HepG2 (cell line): ENCODE measurements at regions not wholly inside any gene's neighbourhood (a gene's known extent, or its start where the extent isn't known, plus 50 kb on each side); places are given as distances from the start of the nearest gene placed in this dataset.

Source experiments
- ATAC-seq: fragments of 200-7000 bp; cut with Tn5 transposase; 3 replicates; pipeline ENCODE4 v1.9.1; 2020; ENCODE audit warnings: mild to moderate bottlenecking, moderate library complexity
- BruUV-seq: library from RNA; stranded (reverse); fragments of 400-500 nt; replicated peaks from 2 replicates; lab custom pipeline; 2021; lab: Mats Ljungman, UMichigan
- CTCF ChIA-PET: fragments of 300-600 bp; formaldehyde crosslinking; extraction: SDS; loops from one replicate; lab custom pipeline; 2021; ENCODE audit warnings: low total read pairs, inconsistent platforms, low intra/inter-chr PET ratio; lab: Yijun Ruan, JAX
- POLR2A ChIA-PET: fragments of 350-600 bp; sonication (Branson Sonifier 250); formaldehyde crosslinking; loops from one replicate; lab custom pipeline; 2020; ENCODE audit warnings: antibody characterized with exemption, inconsistent platforms; lab: Yijun Ruan, JAX
- DNase-seq: peaks from one replicate; pipeline ENCODE4 v3.0.0-alpha.2; 2015; ENCODE audit warnings: low spot score
- FAIRE-seq: peaks from 3 replicates; lab custom pipeline; 2011; peaks lifted over from hg19 to GRCh38; lab: Jason Lieb, UNC
- H2AFZ ChIP-seq: one replicate; pipeline ENCODE4 v1.6.1; 2011; ENCODE audit warnings: low read length, inconsistent platforms
- H3K27ac ChIP-seq: fragments of 300-600 bp; 3 replicates; pipeline ENCODE4 v1.8.0; 2011; ENCODE audit warnings: mixed run types, mild to moderate bottlenecking, mixed read lengths, low read length, inconsistent platforms; ENCODE audit not compliant: insufficient read depth; ENCODE audit errors: extremely low read length
- H3K27me3 ChIP-seq, 2 experiments: fragments of 200-600 bp in 1 of 2; 2 replicates in 1 of 2; 3 replicates in 1 of 2; pipeline versions ENCODE4 v1.6.0 to v1.8.0; 2011; ENCODE audit warnings: low read length in 2 of 2, mild to moderate bottlenecking in 2 of 2, moderate library complexity in 2 of 2, inconsistent platforms in 1 of 2; ENCODE audit not compliant: insufficient read depth in 2 of 2, control insufficient read depth in 1 of 2
- H3K36me3 ChIP-seq, 2 experiments: fragments of 200-600 bp in 1 of 2; replicated peaks in 1 of 2; 2 replicates in 1 of 2; 3 replicates in 1 of 2; pipeline versions ENCODE4 v1.5.1 to v1.8.0; 2011; ENCODE audit warnings: low read length in 2 of 2, inconsistent platforms in 1 of 2; ENCODE audit not compliant: insufficient read depth in 2 of 2, control insufficient read depth in 1 of 2
- H3K4me1 ChIP-seq: 2 replicates; pipeline ENCODE4 v1.5.1; 2012; ENCODE audit warnings: low read length, inconsistent platforms; ENCODE audit not compliant: insufficient read depth
- H3K4me2 ChIP-seq: 2 replicates; pipeline ENCODE4 v1.6.0; 2011; ENCODE audit warnings: low read depth, low read length, inconsistent platforms
- H3K4me3 ChIP-seq, 3 experiments: fragments of 200-600 bp in 1 of 3; sonication (generic), shearing (Covaris generic) in 1 of 3; replicated peaks in 1 of 3; 2 replicates each; pipeline ENCODE4 v1.5.1; 2011 to 2016; ENCODE audit warnings: low read length in 3 of 3, inconsistent platforms in 2 of 3, low read depth in 2 of 3, mild to moderate bottlenecking in 2 of 3, control low read depth in 1 of 3, mixed read lengths in 1 of 3; ENCODE audit not compliant: insufficient read depth in 1 of 3
- H3K79me2 ChIP-seq: one replicate; pipeline ENCODE4 v1.6.1; 2011; ENCODE audit warnings: low read length, inconsistent platforms; ENCODE audit not compliant: insufficient read depth
- H3K9ac ChIP-seq: 2 replicates; pipeline ENCODE4 v1.6.0; 2011; ENCODE audit warnings: mild to moderate bottlenecking, low read depth, low read length, inconsistent platforms; ENCODE audit not compliant: insufficient read depth
- H3K9me3 ChIP-seq: 2 replicates; pipeline ENCODE4 v1.5.1; 2012; ENCODE audit warnings: mild to moderate bottlenecking, low read length
- H4K20me1 ChIP-seq: 2 replicates; pipeline ENCODE4 v1.6.0; 2011; ENCODE audit warnings: inconsistent platforms, mild to moderate bottlenecking, low read length, moderate library complexity; ENCODE audit not compliant: insufficient read depth
- DMAP1 ChIP-seq: IDR thresholded peaks from 2 replicates; pipeline ENCODE4 v1.6.1; 2016
- FIP1L1 ChIP-seq: fragments of 200-400 bp; formaldehyde crosslinking; IDR thresholded peaks from 2 replicates; pipeline ENCODE4 v1.6.1; 2018; ENCODE audit warnings: low read depth, mild to moderate bottlenecking, low read length, moderate library complexity, borderline replicate concordance; ENCODE audit not compliant: insufficient read depth
- FLYWCH1 ChIP-seq: sonication (generic); formaldehyde crosslinking; IDR thresholded peaks from 2 replicates; pipeline ENCODE4 v1.8.1; 2023; ENCODE audit warnings: mild to moderate bottlenecking, missing genetic modification reagents
- NFE2L1 ChIP-seq: sonication (generic); formaldehyde crosslinking; IDR thresholded peaks from 2 replicates; pipeline ENCODE4 v1.4.0; 2020; ENCODE audit warnings: missing genetic modification reagents, mild to moderate bottlenecking, borderline replicate concordance
- NR1H2 ChIP-seq: sonication (generic); formaldehyde crosslinking; IDR thresholded peaks from 2 replicates; pipeline ENCODE4 v1.8.1; 2022; ENCODE audit warnings: low read depth, missing genetic modification reagents, borderline replicate concordance
- PHB2 ChIP-seq: fragments of 450-650 bp; IDR thresholded peaks from 2 replicates; pipeline ENCODE4 v1.6.1; 2018; ENCODE audit not compliant: partially characterized antibody
- PRDM10 ChIP-seq: sonication (generic); formaldehyde crosslinking; IDR thresholded peaks from 2 replicates; pipeline ENCODE4 v1.4.0; 2020; ENCODE audit warnings: low read depth, missing genetic modification reagents
- RARG ChIP-seq: sonication (generic); formaldehyde crosslinking; IDR thresholded peaks from 2 replicates; pipeline ENCODE4 v1.4.0; 2020; ENCODE audit warnings: low read depth, mild to moderate bottlenecking, missing genetic modification reagents
- SAFB2 ChIP-seq: sonication (generic); formaldehyde crosslinking; IDR thresholded peaks from 2 replicates; pipeline ENCODE4 v1.5.1; 2020; ENCODE audit warnings: missing genetic modification reagents, low read depth, mild to moderate bottlenecking, borderline replicate concordance
- THYN1 ChIP-seq: sonication (generic); formaldehyde crosslinking; IDR thresholded peaks from 2 replicates; pipeline ENCODE4 v1.8.1; 2023; ENCODE audit warnings: low read depth, mild to moderate bottlenecking, moderate library complexity, missing genetic modification reagents, borderline replicate concordance
- YY1 ChIP-seq: IDR thresholded peaks from 2 replicates; pipeline ENCODE4 v1.6.1; 2011; ENCODE audit warnings: low read length, low read depth, moderate library complexity, mild to moderate bottlenecking; ENCODE audit not compliant: insufficient read depth, insufficient replicate concordance
- ZBTB26 ChIP-seq: IDR thresholded peaks from 2 replicates; pipeline ENCODE4 v1.6.1; 2016; ENCODE audit warnings: missing compliant biosample characterization, missing genetic modification reagents, borderline replicate concordance
- ZNF557 ChIP-seq: sonication (generic); formaldehyde crosslinking; IDR thresholded peaks from 2 replicates; pipeline ENCODE4 v1.4.0; 2020; ENCODE audit warnings: missing genetic modification reagents
- ZNF615 ChIP-seq: sonication (generic); formaldehyde crosslinking; IDR thresholded peaks from 2 replicates; pipeline ENCODE4 v1.5.0; 2020; ENCODE audit warnings: mild to moderate bottlenecking, missing genetic modification reagents, borderline replicate concordance
- ZNF761 ChIP-seq: sonication (generic); formaldehyde crosslinking; conservative IDR thresholded peaks from 2 replicates; pipeline ENCODE4 v1.4.0; 2020; ENCODE audit warnings: mild to moderate bottlenecking, missing genetic modification reagents
- ZNF775 ChIP-seq: sonication (generic); formaldehyde crosslinking; IDR thresholded peaks from 2 replicates; pipeline ENCODE4 v1.4.0; 2020; ENCODE audit warnings: missing genetic modification reagents, mild to moderate bottlenecking, moderate library complexity, borderline replicate concordance
- WGBS: methylation state at CpG from one replicate; pipeline ENCODE4 v1.1.6; 2017; ENCODE audit warnings: low lambda C conversion rate; 5-methylcytosine and 5-hydroxymethylcytosine counted together
- in situ Hi-C: cut with HindIII; loops from 2 replicates; pipeline ENCODE4 v1.10.0; 2017; ENCODE audit warnings: low pct_unique_long_range_greater_than_20kb; ENCODE audit not compliant: extremely low pct_ligation_motif_present
- intact Hi-C: fragments of 100-400 bp; cut with micrococcal nuclease; formaldehyde crosslinking; loops from one replicate; pipeline ENCODE4 v1.10.0; 2022; ENCODE audit not compliant: unreplicated experiment

- Histone ChIP-seq H3K4me2 (no peak overlapping the region), H2AFZ (no peak overlapping the region), H3K79me2 (no peaks in the 10 kb centered on the region), H3K9ac (no peak overlapping the region), H3K4me3 (no peak overlapping the region), H3K4me1 (no peaks in the 10 kb centered on the region), H4K20me1 (no peaks in the 10 kb centered on the region), H3K27me3 (no peaks in the 10 kb centered on the region), H3K9me3 (no peaks in the 10 kb centered on the region), H3K36me3 (no peaks in the 10 kb centered on the region), H3K27ac (no peak overlapping the region)
- in situ Hi-C loops: no loop called here
- BruUV-seq: no TSS peak
- CTCF ChIA-PET: no interaction called here
- FAIRE-seq: no peak
- ATAC-seq: no peak
- TF ChIP-seq PHB2: no peak
- TF ChIP-seq NR1H2: no peak
- TF ChIP-seq FLYWCH1 (CRISPR knock-in tag): no peak
- TF ChIP-seq FIP1L1: no peak
- no peak for TF ChIP-seq DMAP1 (CRISPR knock-in tag)
- no peak for TF ChIP-seq YY1
- TF ChIP-seq SAFB2 (CRISPR knock-in tag): no peak
- no peak for TF ChIP-seq RARG (CRISPR knock-in tag)
- no peak for TF ChIP-seq THYN1
- TF ChIP-seq ZNF615 (CRISPR knock-in tag): no peak
- no peak for DNase-seq
- POLR2A ChIA-PET: no interaction called here
- intact Hi-C loops: no loop called here
- 6% methylated on average over 4 of the region's 4 CpGs for WGBS
Observed at GRCh38 chr18:40040574-40040973, 1914.5 kb upstream of the PIK3C3 start.

GRCh38 chr18:40037356-40037755 is 1917.7 kb upstream of the PIK3C3 start:
- Histone ChIP-seq H3K36me3 (no peaks in the 10 kb centered on the region), H3K4me2 (no peak overlapping the region), H3K9ac (no peak overlapping the region), H3K27me3 (no peaks in the 10 kb centered on the region), H3K4me1 (no peaks in the 10 kb centered on the region), H3K9me3 (no peaks in the 10 kb centered on the region), H4K20me1 (no peaks in the 10 kb centered on the region), H3K79me2 (no peaks in the 10 kb centered on the region), H3K4me3 (no peak overlapping the region), H3K27ac (no peak overlapping the region), H2AFZ (no peak overlapping the region)
- ATAC-seq (no peak), FAIRE-seq (no peak), DNase-seq (no peak)
- CTCF ChIA-PET: no interaction called here
- no TSS peak for BruUV-seq
- WGBS: 27% methylated on average over 6 of the region's 6 CpGs
- in situ Hi-C loops: no loop called here
- intact Hi-C loops: no loop called here
- POLR2A ChIA-PET: no interaction called here
- no peak for TF ChIP-seq NFE2L1
- no peak for TF ChIP-seq ZBTB26 (CRISPR knock-in tag)
- TF ChIP-seq ZNF557: no peak
- TF ChIP-seq ZNF775 (CRISPR knock-in tag): no peak
- no peak for TF ChIP-seq PRDM10 (CRISPR knock-in tag)
- no peak for TF ChIP-seq ZNF761 (CRISPR knock-in tag)
